GM20000 (cell line): ENCODE measurements at regions not wholly inside any gene's neighbourhood (a gene's known extent, or its start where the extent isn't known, plus 50 kb on each side); places are given as distances from the start of the nearest gene placed in this dataset.

Experiments
- DNase-seq: peaks from one replicate; pipeline ENCODE4 v3.0.0; 2012; ENCODE audit warnings: low spot score
- CTCF ChIP-seq: IDR thresholded peaks from 2 replicates; pipeline ENCODE4 v1.5.1; 2012; ENCODE audit warnings: mild to moderate bottlenecking, control low read depth; ENCODE audit errors: extremely low read depth, missing control alignments

DNA sequence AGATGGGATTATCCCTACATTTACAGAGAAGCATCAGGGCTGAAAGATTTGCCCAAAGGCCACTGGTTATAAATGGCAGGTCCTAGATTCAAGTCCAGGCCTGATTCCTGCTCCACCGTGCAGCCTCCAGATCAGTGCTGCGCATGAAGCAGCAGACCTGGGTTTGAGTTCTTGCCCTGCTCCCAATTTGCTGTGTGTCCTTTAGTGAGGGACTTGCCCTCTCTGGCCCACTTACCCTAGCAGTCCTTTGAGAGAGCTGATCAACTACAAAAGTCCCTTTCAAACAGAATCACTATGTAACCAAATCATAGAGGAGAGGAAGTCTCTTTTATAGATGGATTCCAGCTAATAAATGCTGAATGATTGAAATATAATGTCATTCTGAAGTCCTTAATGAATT, 200.4 kb downstream of the RAB11FIP4 start:
- DNase-seq: no peak
- TF ChIP-seq CTCF: no peak

DNA sequence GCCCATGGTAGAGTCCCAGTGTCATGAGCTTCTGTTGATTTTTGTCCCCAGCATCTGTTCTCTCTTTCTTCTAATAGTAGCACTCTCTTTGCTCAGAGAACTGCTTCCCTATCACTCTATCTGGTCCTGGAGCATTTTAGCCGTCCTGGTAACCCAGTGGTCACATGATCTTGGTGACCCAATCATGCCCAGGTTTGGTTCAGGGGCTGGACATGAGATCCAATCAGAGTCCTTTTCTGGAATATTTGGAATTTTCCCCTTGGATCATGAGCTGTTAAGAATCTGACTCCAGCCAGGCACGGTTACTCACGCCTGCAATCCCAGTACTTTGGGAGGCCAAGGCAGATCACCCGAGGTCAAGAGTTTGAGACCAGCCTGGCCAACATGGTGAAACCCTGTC, 197.0 kb downstream of the RAB11FIP4 start:
- DNase-seq: no peak

GRCh38 chr17:31588034-31588433, 196.6 kb downstream of the RAB11FIP4 start:
- no peak for DNase-seq
- no peak for TF ChIP-seq CTCF

More for the DNA sequence above, 197.0 kb downstream of the RAB11FIP4 start:
- no peak for TF ChIP-seq CTCF
